SH-SY5Y (cell line): ENCODE measurements at regions not wholly inside any gene's neighbourhood (a gene's known extent, or its start where the extent isn't known, plus 50 kb on each side); places are given as distances from the start of the nearest gene placed in this dataset.

Source experiments
- GATA2 ChIP-seq: IDR thresholded peaks from 2 replicates; pipeline ENCODE4 v1.6.1; 2011; ENCODE audit warnings: mild to moderate bottlenecking, low read depth, low read length
- GATA3 ChIP-seq: IDR thresholded peaks from 2 replicates; pipeline ENCODE4 v1.6.1; 2011; ENCODE audit warnings: low read depth, mild to moderate bottlenecking, low read length, moderate library complexity

GRCh38 chr2:57372237-57372984 lies 674.2 kb upstream of the VRK2 start:
- TF ChIP-seq GATA2 = no peak
- no peak for TF ChIP-seq GATA3

GRCh38 chr2:57373530-57373929 lies 673.1 kb upstream of the VRK2 start:
- TF ChIP-seq GATA3 (no peak), GATA2 (no peak)

- TF ChIP-seq GATA2 (no peak), GATA3 (no peak)
These were observed 669.6 kb upstream of the VRK2 start for GRCh38 chr2:57376985-57377384.

GRCh38 chr2:57386305-57386704 lies 660.3 kb upstream of the VRK2 start:
- TF ChIP-seq GATA3 = no peak

- no peak for TF ChIP-seq GATA3
- TF ChIP-seq GATA2 = no peak
These were observed 650.1 kb upstream of the VRK2 start for GRCh38 chr2:57396355-57397098.

GRCh38 chr2:57397550-57398360 lies 648.9 kb upstream of the VRK2 start:
- TF ChIP-seq GATA3 (no peak), GATA2 (no peak)

GRCh38 chr2:57399057-57399456 lies 647.5 kb upstream of the VRK2 start:
- no peak for TF ChIP-seq GATA2
- TF ChIP-seq GATA3 = no peak

- no peak for TF ChIP-seq GATA2
- no peak for TF ChIP-seq GATA3
These were observed 644.5 kb upstream of the VRK2 start for GRCh38 chr2:57402096-57402495.

- TF ChIP-seq GATA2 (no peak), GATA3 (no peak)
These were observed 643.9 kb upstream of the VRK2 start for GRCh38 chr2:57402755-57403154.

- TF ChIP-seq GATA3 (no peak), GATA2 (no peak)
These were observed 638.8 kb upstream of the VRK2 start for GRCh38 chr2:57407772-57408201.

GRCh38 chr2:57408587-57408986 lies 638.0 kb upstream of the VRK2 start:
- TF ChIP-seq GATA2 = no peak
- no peak for TF ChIP-seq GATA3

- TF ChIP-seq GATA2 = no peak
- TF ChIP-seq GATA3 = no peak
These were observed 629.6 kb upstream of the VRK2 start for GRCh38 chr2:57417007-57417406.

GRCh38 chr2:57429831-57430230 lies 616.8 kb upstream of the VRK2 start:
- TF ChIP-seq GATA3 (no peak), GATA2 (no peak)

- TF ChIP-seq GATA2 = no peak
- no peak for TF ChIP-seq GATA3
These were observed 614.1 kb upstream of the VRK2 start for GRCh38 chr2:57432528-57432927.
